ENCODE measurements at regions not wholly inside any gene's neighbourhood (a gene's known extent, or its start where the extent isn't known, plus 50 kb on each side); places are given as distances from the start of the nearest gene placed in this dataset.
"Not testable (repeated sequence)": the region's sequence is repeated elsewhere in the genome, so short reads cannot be mapped to it uniquely, and the experiment has no call there.

- ATAC-seq (replicated peaks in 1 of 4); H3K4me3 Mint-ChIP-seq; H3K9me3 ChIP-seq; H3K36me3 Mint-ChIP-seq; H3K27ac ChIP-seq (ENCODE audit: low read length); POLR2A ChIA-PET; H3K4me1 Mint-ChIP-seq; CTCF ChIA-PET; H3K4me1 ChIP-seq (ENCODE audit: control insufficient read depth in 1 of 2, extremely low read depth in 1 of 2, insufficient read depth in 2 of 2, low read length in 2 of 2); H3K4me3 ChIP-seq (ENCODE audit: control insufficient read depth in 1 of 2, extremely low read depth in 1 of 2, low read length in 1 of 2); H3K27me3 Mint-ChIP-seq; H3K27ac Mint-ChIP-seq; H3K27me3 ChIP-seq (replicated peaks in 1 of 2; ENCODE audit: control insufficient read depth in 2 of 2, extremely low read depth in 1 of 2, insufficient read depth in 2 of 2, low read length in 1 of 2); H3K36me3 ChIP-seq (ENCODE audit: control insufficient read depth in 2 of 2, extremely low read depth in 1 of 2, insufficient read depth in 1 of 2, low read length in 1 of 2); H3K9me3 Mint-ChIP-seq; DNase-seq: not testable (repeated sequence)
- WGBS (ENCODE audit: insufficient coverage): no CpG with 5 or more reads among the region's 3 CpGs
Observed at GRCh38 chr14:19068957-19069356, 101.7 kb downstream of the POTEM start.

DNA sequence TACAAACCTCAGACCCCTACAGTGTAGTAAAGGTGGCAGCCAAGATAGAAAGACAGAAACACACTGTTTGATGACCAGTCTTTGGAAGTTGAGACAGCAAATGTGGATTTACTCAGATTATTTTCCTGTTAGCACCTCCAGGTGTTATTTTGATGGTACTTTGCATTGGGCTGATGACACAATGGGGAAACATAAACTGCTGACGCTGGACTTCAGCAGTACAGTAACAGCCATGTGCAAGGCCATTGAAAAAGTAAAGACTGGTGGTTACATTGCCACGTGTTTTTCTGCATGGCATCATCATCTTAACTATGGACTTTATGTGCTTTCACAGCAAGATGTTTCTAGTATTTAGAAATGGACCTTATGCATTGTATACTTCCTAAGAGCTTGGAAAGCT is 105.3 kb downstream of the POTEM start:
- H3K27me3 Mint-ChIP-seq; ATAC-seq (replicated peaks in 1 of 4); CTCF ChIA-PET; H3K9me3 Mint-ChIP-seq; H3K27me3 ChIP-seq (replicated peaks in 1 of 2; ENCODE audit: control insufficient read depth in 2 of 2, extremely low read depth in 1 of 2, insufficient read depth in 2 of 2, low read length in 1 of 2); H3K27ac Mint-ChIP-seq; POLR2A ChIA-PET; H3K4me3 Mint-ChIP-seq; H3K36me3 Mint-ChIP-seq; H3K4me1 Mint-ChIP-seq; H3K4me3 ChIP-seq (ENCODE audit: control insufficient read depth in 1 of 2, extremely low read depth in 1 of 2, low read length in 1 of 2); H3K27ac ChIP-seq (ENCODE audit: low read length); H3K9me3 ChIP-seq; H3K4me1 ChIP-seq (ENCODE audit: control insufficient read depth in 1 of 2, extremely low read depth in 1 of 2, insufficient read depth in 2 of 2, low read length in 2 of 2); H3K36me3 ChIP-seq (ENCODE audit: control insufficient read depth in 2 of 2, extremely low read depth in 1 of 2, insufficient read depth in 1 of 2, low read length in 1 of 2); DNase-seq: not testable (repeated sequence)
- WGBS (ENCODE audit: insufficient coverage): no CpG with 5 or more reads among the region's 2 CpGs

- H3K4me3 ChIP-seq (ENCODE audit: control insufficient read depth in 1 of 2, extremely low read depth in 1 of 2, low read length in 1 of 2); H3K27ac Mint-ChIP-seq; H3K36me3 ChIP-seq (ENCODE audit: control insufficient read depth in 2 of 2, extremely low read depth in 1 of 2, insufficient read depth in 1 of 2, low read length in 1 of 2); H3K27ac ChIP-seq (ENCODE audit: low read length); H3K9me3 Mint-ChIP-seq; CTCF ChIA-PET; H3K4me1 Mint-ChIP-seq; H3K36me3 Mint-ChIP-seq; H3K4me1 ChIP-seq (ENCODE audit: control insufficient read depth in 1 of 2, extremely low read depth in 1 of 2, insufficient read depth in 2 of 2, low read length in 2 of 2); H3K27me3 ChIP-seq (replicated peaks in 1 of 2; ENCODE audit: control insufficient read depth in 2 of 2, extremely low read depth in 1 of 2, insufficient read depth in 2 of 2, low read length in 1 of 2); H3K27me3 Mint-ChIP-seq; H3K4me3 Mint-ChIP-seq; ATAC-seq (replicated peaks in 1 of 4); DNase-seq; POLR2A ChIA-PET; H3K9me3 ChIP-seq: not testable (repeated sequence)
- no CpG with 5 or more reads among the region's 2 CpGs for WGBS (ENCODE audit: insufficient coverage)
Observed at GRCh38 chr14:19088632-19089031, 121.4 kb downstream of the POTEM start.

GRCh38 chr14:19093227-19093626 is 126.0 kb downstream of the POTEM start:
- H3K27ac ChIP-seq (ENCODE audit: low read length); H3K4me3 ChIP-seq (ENCODE audit: control insufficient read depth in 1 of 2, extremely low read depth in 1 of 2, low read length in 1 of 2); DNase-seq; H3K36me3 Mint-ChIP-seq; H3K27me3 ChIP-seq (replicated peaks in 1 of 2; ENCODE audit: control insufficient read depth in 2 of 2, extremely low read depth in 1 of 2, insufficient read depth in 2 of 2, low read length in 1 of 2); ATAC-seq (replicated peaks in 1 of 4); H3K9me3 ChIP-seq; H3K27me3 Mint-ChIP-seq; H3K27ac Mint-ChIP-seq; H3K4me1 Mint-ChIP-seq; H3K4me3 Mint-ChIP-seq; CTCF ChIA-PET; H3K4me1 ChIP-seq (ENCODE audit: control insufficient read depth in 1 of 2, extremely low read depth in 1 of 2, insufficient read depth in 2 of 2, low read length in 2 of 2); POLR2A ChIA-PET; H3K36me3 ChIP-seq (ENCODE audit: control insufficient read depth in 2 of 2, extremely low read depth in 1 of 2, insufficient read depth in 1 of 2, low read length in 1 of 2); H3K9me3 Mint-ChIP-seq: not testable (repeated sequence)
- WGBS (ENCODE audit: insufficient coverage): no CpG with 5 or more reads among the region's 5 CpGs

GRCh38 chr14:19094731-19095130 is 127.5 kb downstream of the POTEM start:
- H3K27ac Mint-ChIP-seq; H3K4me3 Mint-ChIP-seq; H3K27me3 Mint-ChIP-seq; H3K27ac ChIP-seq (ENCODE audit: low read length); H3K9me3 ChIP-seq; ATAC-seq (replicated peaks in 1 of 4); H3K36me3 ChIP-seq (ENCODE audit: control insufficient read depth in 2 of 2, extremely low read depth in 1 of 2, insufficient read depth in 1 of 2, low read length in 1 of 2); H3K27me3 ChIP-seq (replicated peaks in 1 of 2; ENCODE audit: control insufficient read depth in 2 of 2, extremely low read depth in 1 of 2, insufficient read depth in 2 of 2, low read length in 1 of 2); H3K9me3 Mint-ChIP-seq; H3K4me3 ChIP-seq (ENCODE audit: control insufficient read depth in 1 of 2, extremely low read depth in 1 of 2, low read length in 1 of 2); CTCF ChIA-PET; DNase-seq; H3K36me3 Mint-ChIP-seq; H3K4me1 Mint-ChIP-seq; POLR2A ChIA-PET; H3K4me1 ChIP-seq (ENCODE audit: control insufficient read depth in 1 of 2, extremely low read depth in 1 of 2, insufficient read depth in 2 of 2, low read length in 2 of 2): not testable (repeated sequence)
- no CpG with 5 or more reads among the region's 2 CpGs for WGBS (ENCODE audit: insufficient coverage)

GRCh38 chr14:19095167-19095566 is 127.9 kb downstream of the POTEM start:
- H3K27me3 Mint-ChIP-seq; H3K9me3 Mint-ChIP-seq; CTCF ChIA-PET; DNase-seq; H3K4me1 Mint-ChIP-seq; H3K27ac Mint-ChIP-seq; H3K4me3 Mint-ChIP-seq; ATAC-seq (replicated peaks in 1 of 4); H3K4me1 ChIP-seq (ENCODE audit: control insufficient read depth in 1 of 2, extremely low read depth in 1 of 2, insufficient read depth in 2 of 2, low read length in 2 of 2); H3K27ac ChIP-seq (ENCODE audit: low read length); H3K36me3 ChIP-seq (ENCODE audit: control insufficient read depth in 2 of 2, extremely low read depth in 1 of 2, insufficient read depth in 1 of 2, low read length in 1 of 2); H3K4me3 ChIP-seq (ENCODE audit: control insufficient read depth in 1 of 2, extremely low read depth in 1 of 2, low read length in 1 of 2); H3K36me3 Mint-ChIP-seq; POLR2A ChIA-PET; H3K9me3 ChIP-seq; H3K27me3 ChIP-seq (replicated peaks in 1 of 2; ENCODE audit: control insufficient read depth in 2 of 2, extremely low read depth in 1 of 2, insufficient read depth in 2 of 2, low read length in 1 of 2): not testable (repeated sequence)
- WGBS (ENCODE audit: insufficient coverage): no CpG with 5 or more reads among the region's 1 CpG

DNA sequence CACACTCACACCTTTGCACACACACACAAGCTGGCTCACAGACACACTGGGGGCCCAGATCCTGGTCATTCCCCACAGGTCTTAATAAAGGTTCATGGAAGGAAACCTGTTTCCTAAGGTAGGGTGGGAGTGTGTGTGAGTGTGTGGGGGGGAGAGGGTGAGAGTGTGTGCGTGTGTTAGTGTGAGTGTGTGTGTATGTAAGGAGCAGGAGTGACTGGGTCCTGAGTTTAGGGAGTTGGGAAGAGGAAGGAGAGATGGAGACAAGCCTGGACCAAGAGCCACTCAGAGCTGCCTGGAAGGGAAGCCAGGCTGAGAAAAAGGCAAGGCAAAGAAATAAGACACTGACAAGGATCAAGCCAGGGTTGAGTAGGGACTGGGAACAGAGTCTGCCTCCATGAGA is 129.2 kb downstream of the POTEM start:
- H3K4me3 Mint-ChIP-seq; H3K9me3 Mint-ChIP-seq; POLR2A ChIA-PET; H3K4me1 ChIP-seq (ENCODE audit: control insufficient read depth in 1 of 2, extremely low read depth in 1 of 2, insufficient read depth in 2 of 2, low read length in 2 of 2); CTCF ChIA-PET; H3K36me3 Mint-ChIP-seq; H3K4me1 Mint-ChIP-seq; H3K27me3 ChIP-seq (replicated peaks in 1 of 2; ENCODE audit: control insufficient read depth in 2 of 2, extremely low read depth in 1 of 2, insufficient read depth in 2 of 2, low read length in 1 of 2); H3K36me3 ChIP-seq (ENCODE audit: control insufficient read depth in 2 of 2, extremely low read depth in 1 of 2, insufficient read depth in 1 of 2, low read length in 1 of 2); H3K27me3 Mint-ChIP-seq; H3K4me3 ChIP-seq (ENCODE audit: control insufficient read depth in 1 of 2, extremely low read depth in 1 of 2, low read length in 1 of 2); H3K27ac Mint-ChIP-seq; ATAC-seq (replicated peaks in 1 of 4); DNase-seq; H3K27ac ChIP-seq (ENCODE audit: low read length); H3K9me3 ChIP-seq: not testable (repeated sequence)
- WGBS (ENCODE audit: insufficient coverage): 57% methylated on average over 1 of the region's 1 CpG

Measured in T-cell (primary cell).